T47D (cell line): ENCODE measurements at regions not wholly inside any gene's neighbourhood (a gene's known extent, or its start where the extent isn't known, plus 50 kb on each side); places are given as distances from the start of the nearest gene placed in this dataset.

Experiments
- DNase-seq, 2 experiments: peaks; one replicate each; pipeline versions ENCODE4 v3.0.0 to v3.0.0-alpha.2; 2011 to 2012; ENCODE audit warnings: low read depth in 1 of 2, low spot score in 1 of 2
- JUND ChIP-seq: IDR thresholded peaks from 2 replicates; pipeline ENCODE4 v1.6.1; 2012; ENCODE audit warnings: low read depth
- in situ Hi-C: cut with HindIII; loops from 2 replicates; pipeline ENCODE4 v1.10.0; 2016; ENCODE audit warnings: low sequenced_read_pairs, low pct_unique_long_range_greater_than_20kb

DNA sequence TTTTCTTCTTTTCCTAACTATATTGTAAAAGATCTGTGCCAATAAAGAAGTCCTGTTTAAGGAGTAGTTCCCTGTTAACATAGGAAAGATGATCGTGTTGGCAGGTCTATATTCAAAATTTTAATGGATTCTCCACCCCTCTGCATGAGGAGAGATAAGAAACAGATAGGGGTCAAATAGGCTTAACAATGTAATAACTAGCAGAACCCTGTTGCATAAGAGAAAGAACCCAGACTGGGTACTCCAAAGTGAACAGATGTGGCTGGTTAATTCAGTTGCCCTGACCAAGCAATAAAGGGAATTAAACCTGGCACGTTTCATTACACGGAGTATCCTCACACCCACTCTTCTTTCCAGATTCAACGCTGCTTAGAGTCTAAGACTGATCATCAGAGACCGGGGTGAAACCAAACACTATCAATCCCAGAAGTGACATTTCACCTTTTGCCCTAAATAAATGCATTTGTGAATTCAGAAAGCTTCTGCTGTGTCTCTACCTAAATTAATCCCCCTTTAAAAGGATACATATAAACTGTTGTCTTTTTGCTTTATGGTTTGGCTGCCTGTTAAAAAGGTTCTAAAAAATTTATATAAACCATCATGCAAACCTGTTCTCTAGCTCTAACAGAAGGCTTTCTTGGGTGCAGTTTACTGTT is 1276.9 kb upstream of the WWC1 start:
- no peak for TF ChIP-seq JUND
- in situ Hi-C loops: no loop called here
- no peak for DNase-seq

DNA sequence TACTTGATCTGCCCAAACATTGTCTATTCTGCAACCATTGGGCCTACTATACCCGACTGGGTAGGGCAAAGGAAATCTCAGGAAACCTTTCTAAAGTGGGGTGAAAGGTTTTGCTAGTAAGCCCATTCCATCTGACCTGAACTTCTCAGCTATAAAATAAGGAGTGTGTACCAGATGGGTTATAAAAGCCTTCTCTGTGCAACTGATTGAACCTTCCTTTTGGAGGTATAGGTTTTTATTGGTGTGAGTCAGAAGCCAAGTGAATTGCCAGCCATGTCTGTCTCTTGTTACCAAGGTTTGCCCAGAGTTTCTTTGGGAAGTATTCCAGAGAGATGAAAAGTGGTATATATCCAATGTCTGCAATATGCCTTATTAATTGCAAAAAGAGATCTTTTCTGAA is 1271.0 kb upstream of the WWC1 start:
- in situ Hi-C loops: no loop called here
- DNase-seq: no peak
- no peak for TF ChIP-seq JUND

DNA sequence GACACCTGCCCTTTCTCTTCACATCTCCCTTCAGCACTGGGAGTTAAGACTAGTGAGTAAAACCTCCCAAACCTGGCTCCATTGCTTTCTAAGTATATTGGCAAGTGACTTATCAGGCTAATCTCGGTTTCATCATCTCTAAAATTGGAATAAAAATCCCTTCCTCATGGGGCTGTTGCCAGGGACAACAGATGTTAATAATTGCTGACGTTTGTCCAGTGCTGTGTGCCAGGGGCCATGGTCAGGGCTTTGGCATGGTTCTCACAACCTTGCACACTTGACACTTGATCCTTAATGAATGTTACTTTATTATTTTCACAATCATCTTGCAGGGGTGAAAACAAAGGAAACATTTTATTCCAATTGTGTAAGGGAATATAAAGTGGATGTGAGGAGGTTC is 1262.0 kb upstream of the WWC1 start:
- no peak for DNase-seq
- in situ Hi-C loops: no loop called here
- TF ChIP-seq JUND: no peak

DNA sequence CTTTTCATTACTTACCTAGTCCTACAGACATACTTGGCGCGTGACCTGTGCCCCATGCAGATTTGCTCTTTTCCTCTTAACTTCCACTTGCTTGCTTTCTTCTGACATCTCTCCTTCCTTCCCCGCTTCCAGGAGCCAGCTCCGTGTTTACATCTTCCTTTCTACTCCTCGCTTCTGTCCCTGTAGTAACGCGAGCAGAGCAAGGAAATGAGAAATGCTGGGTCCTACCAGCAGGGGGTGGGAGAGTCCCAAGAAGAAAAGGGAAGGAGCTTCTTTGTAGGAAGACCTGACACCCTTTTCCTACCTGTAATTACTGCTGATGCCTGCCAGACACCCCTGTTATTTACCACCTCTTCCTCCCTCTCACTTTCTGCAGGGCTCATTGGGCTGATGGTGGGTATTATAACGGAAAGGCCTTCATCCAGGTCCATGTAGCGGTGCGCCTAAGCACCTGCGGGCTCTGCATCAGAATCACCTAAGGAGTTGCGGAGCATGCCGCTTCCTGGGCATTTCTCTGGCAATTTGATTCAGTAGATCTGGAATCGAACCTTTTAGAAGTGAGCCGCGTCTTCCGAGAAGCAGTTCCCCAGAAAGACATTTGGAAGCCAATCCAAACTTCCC is 1260.8 kb upstream of the WWC1 start:
- DNase-seq: peak in 1 of 2 experiments; percentile 86
- in situ Hi-C loops: no loop called here
- TF ChIP-seq JUND: no peak

DNA sequence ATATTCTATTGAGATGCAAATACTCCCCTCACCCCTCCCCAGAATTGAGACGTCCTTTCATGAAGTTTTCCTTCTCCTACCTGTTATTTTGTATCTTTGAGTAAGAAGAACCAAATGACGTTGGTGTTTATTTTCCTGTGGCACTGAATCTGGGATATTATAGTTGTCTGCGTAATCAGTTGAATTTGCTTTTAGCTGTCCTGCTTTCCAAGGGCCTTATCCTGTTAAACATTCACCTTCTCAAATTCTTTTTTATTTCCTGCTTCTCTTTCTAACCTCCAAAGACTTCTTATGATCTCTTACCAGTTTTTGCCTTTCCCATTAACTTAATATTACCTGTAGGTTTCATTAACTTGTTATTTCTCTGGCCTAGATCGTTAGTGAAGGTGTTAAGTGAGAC is 1254.9 kb upstream of the WWC1 start:
- TF ChIP-seq JUND: no peak
- in situ Hi-C loops: no loop called here
- DNase-seq: no peak

DNA sequence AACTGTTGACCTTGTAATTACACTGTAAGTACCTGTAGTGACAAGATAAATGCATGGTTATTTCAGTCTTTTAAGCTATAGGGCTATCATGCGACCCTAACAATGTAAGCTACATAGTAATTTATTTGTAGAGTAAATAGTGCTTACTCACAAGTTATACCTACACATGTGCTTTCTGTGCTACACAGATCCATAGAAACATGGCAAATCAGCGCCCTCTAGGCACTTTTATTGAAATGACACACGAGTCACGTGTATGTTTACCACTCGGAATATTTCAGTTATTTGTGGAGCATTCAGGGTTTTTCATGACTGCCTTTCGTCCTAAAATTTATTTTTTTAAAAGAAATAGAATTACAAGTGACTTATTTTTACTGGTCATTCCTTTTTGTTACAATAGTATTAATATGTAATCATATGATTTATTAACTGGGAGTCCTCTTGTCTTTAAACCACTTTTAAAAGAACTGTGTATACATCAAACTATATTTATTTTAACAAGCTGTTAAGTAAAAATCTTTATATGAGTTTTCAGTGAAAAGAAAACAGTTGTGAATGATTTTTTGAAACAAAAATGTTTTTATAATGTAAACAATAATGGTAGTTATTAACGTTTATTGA is 1242.3 kb upstream of the WWC1 start:
- peak; percentile 16 to 86 for DNase-seq
- in situ Hi-C loops: no loop called here
- TF ChIP-seq JUND: no peak

DNA sequence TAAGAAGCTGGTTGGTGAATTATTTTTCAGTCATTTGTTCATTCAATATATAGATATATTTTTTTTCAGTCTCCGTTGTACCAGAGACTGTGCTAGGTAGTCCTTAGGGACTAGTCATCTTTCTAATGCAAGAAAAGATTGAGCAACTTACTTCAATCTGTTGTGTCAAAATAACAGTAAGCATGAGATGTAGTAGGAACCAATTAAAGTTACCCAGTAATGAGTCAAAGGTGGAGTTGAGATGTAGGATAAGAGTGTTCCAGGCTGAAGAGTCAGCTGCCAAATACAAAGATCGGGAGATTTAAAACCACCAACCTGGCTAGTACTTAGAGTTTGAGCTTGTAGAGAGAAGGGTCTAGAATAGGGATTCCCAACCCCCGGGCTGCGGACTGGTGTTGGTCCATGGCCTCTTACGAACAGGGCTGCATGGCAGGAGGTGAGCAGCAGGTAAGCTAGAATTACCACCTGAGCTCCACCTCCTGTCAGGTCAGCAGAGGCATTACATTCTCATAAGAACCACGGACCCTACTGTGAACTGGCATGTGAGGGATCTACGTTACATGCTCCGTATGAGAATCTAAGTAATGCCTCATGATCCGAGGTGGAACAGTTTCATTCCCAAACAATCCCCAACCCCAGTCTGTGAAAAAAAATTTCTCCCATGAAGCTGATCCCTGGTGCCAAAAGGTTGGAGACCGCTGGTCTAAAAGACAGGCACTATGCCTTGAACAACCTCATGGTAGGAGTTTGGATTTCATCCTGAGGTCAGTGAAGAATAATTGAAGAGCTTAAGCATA is 1241.5 kb upstream of the WWC1 start:
- no peak for TF ChIP-seq JUND
- DNase-seq: peak in 1 of 2 experiments; percentile 45
- in situ Hi-C loops: no loop called here

DNA sequence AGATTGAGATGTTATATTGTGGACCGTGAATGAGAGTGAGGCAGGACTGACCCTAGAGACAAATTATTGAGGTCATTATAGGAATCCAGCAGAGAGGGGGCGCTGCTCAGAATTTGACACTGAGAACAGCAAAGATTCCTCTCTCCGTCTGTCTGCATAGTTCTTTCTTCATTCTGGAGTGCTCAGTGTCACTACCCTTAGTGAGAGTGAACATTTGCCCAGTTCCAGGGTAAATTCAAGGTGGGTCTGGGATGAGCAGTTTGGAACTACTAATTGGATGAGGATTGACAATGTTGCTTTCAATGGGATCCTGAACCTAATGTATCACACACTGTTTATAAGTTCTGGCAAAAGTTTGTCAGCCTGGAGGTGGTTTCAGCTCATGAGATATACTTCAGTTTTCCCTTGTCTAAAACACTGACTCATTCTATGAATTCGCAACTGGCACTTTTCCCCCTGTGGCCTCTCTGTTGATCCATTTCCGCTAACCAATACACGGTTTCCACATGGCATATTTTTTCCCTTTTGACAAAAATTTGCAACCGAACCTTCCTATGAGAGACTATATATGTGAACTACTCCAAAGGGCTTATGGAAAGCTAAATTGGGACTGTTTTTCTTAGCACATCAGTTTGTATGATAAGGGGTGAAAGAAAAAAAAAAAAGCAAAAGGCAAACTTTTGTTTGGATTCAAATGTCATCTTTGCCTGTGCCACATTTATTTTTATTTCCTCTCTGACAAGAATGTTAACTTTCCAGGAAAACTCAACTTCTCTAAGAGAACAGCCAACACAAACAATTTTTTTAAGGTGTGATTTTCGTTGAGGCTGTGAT is 1240.7 kb upstream of the WWC1 start:
- peak in 1 of 2 experiments; percentile 57 for DNase-seq
- in situ Hi-C loops: no loop called here
- TF ChIP-seq JUND: no peak

DNA sequence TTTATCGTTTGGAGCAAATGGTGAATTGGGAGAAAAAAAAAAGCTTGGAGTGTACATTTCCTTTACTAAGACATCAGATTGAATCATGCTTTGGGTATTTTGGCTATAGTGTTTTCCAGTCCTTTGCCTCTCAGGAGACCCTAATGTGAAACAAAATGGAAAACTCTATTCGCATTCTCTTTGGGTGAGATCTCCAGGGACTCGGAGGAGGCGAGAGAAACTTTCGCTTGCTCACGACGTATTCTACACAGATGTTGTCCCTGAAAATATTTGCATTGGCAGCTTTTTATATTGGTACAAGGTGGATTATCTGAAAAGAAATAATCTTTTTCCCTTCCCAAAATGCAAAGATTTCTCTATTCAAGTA is 1240.1 kb upstream of the WWC1 start:
- DNase-seq: no peak
- in situ Hi-C loops: no loop called here
- no peak for TF ChIP-seq JUND

DNA sequence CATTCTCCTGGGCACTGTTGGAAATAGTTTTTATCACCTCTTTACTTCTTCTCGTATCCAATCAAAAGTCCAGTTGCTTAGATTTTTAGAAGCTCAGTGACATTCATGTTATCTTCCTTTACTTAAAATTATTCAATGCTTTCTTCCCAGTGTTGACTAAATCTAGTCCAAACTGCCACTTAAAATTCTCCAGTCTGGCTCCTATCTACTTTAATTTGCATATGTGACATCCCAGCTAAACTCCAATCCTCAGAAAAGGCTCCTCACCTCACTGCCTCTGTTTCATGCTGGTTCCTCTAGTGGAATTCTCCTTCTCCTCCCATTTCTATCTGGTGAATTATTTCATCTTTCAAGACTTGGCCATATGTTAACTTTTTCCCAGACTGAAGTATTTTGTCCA is 1238.7 kb upstream of the WWC1 start:
- in situ Hi-C loops: no loop called here
- DNase-seq: no peak
- no peak for TF ChIP-seq JUND

DNA sequence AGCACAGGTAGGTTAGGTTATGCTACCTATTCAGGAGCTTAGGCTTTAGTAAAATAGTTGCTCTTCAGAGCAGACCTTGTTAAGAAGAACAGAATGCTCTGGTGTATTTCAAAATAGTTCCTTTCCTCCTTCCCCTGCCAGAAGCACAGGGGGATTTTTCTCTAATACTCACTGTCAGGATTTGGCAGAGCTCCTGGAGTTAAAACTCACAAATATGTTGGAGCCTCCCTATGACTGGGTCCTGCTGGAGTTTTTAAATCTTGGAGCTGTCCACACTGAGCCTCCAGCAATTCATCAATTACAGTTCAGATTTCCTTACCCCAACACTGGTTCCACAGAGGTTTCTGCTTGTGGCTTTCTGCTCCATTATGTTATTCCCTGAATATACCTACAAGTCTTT is 1233.8 kb upstream of the WWC1 start:
- in situ Hi-C loops: no loop called here

DNA sequence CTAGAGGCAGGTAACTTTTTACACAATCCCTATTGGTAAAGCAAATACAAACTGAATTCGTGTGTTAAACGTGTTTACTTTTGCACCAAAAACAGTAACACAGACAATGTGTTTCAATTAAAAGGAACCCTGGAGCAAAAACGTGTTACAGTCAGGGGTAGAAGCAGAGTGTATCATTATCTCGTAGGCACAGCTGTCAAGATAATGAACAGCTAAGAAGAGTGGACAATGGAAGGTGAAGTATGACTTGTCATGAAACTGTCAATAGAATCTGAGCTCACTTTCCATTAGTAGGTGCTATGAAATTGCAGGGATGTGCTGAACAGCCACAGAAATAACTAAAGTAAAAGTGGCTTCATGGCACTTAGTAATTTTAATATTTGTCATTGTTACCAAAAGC is 1229.8 kb upstream of the WWC1 start:
- in situ Hi-C loops: no loop called here
- no peak for TF ChIP-seq JUND
- DNase-seq: no peak

More for the DNA sequence above, 1233.8 kb upstream of the WWC1 start:
- no peak for DNase-seq
- no peak for TF ChIP-seq JUND
